Testis (tissue), 2 donors: ENCODE measurements at regions not wholly inside any gene's neighbourhood (a gene's known extent, or its start where the extent isn't known, plus 50 kb on each side); places are given as distances from the start of the nearest gene placed in this dataset.

ENCODE experiments used
- POLR2A ChIP-seq: fragments of 450-650 bp; IDR thresholded peaks from one replicate; pipeline ENCODE4 v1.6.1; 2017; ENCODE audit warnings: antibody characterized with exemption, mild to moderate bottlenecking, moderate library complexity
- TF ChIP-seq, protein P1 (sequence below), 3 experiments: fragments of 450-650 bp in 2 of 3; fragments of 200-600 bp in 1 of 3; sonication (generic) in 1 of 3; IDR thresholded peaks; one replicate each; pipeline ENCODE4 v1.5.1; 2016 to 2019; ENCODE audit warnings: antibody characterized with exemption in 3 of 3, mild to moderate bottlenecking in 2 of 3, moderate library complexity in 1 of 3

DNA sequence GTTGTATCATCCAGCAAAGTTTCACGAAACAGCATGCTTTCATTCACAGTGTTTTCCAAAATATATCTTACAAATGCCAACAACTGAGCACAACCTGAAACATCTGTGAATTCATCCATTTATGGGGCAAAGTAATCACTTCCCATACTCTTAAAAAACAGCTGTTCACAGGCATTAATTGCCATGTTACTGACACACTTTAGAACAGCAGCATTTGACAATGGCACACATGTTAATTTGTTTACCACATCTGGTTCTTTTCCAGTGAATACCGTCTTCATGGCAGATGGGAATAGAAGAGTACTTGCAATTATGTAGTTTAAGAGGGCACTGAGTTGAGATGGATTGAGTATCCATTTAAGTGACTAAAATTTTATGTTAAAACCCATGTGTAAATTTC lies 347.4 kb upstream of the LRP1B start:
- TF ChIP-seq POLR2A: no peak
- TF ChIP-seq, protein P1, sequence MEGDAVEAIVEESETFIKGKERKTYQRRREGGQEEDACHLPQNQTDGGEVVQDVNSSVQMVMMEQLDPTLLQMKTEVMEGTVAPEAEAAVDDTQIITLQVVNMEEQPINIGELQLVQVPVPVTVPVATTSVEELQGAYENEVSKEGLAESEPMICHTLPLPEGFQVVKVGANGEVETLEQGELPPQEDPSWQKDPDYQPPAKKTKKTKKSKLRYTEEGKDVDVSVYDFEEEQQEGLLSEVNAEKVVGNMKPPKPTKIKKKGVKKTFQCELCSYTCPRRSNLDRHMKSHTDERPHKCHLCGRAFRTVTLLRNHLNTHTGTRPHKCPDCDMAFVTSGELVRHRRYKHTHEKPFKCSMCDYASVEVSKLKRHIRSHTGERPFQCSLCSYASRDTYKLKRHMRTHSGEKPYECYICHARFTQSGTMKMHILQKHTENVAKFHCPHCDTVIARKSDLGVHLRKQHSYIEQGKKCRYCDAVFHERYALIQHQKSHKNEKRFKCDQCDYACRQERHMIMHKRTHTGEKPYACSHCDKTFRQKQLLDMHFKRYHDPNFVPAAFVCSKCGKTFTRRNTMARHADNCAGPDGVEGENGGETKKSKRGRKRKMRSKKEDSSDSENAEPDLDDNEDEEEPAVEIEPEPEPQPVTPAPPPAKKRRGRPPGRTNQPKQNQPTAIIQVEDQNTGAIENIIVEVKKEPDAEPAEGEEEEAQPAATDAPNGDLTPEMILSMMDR (IDR thresholded peaks at IDR 0.05): no peak
